Motor neuron (in vitro differentiated cells): ENCODE measurements at regions not wholly inside any gene's neighbourhood (a gene's known extent, or its start where the extent isn't known, plus 50 kb on each side); places are given as distances from the start of the nearest gene placed in this dataset.
"Not testable (repeated sequence)": the region's sequence is repeated elsewhere in the genome, so short reads cannot be mapped to it uniquely, and the experiment has no call there.

Source experiments
- ATAC-seq, 8 experiments: fragments of 200-7000 bp; cut with Tn5 transposase; replicated peaks in 6 of 8; 2 replicates each; pipeline ENCODE4 v1.8.0; 2021; ENCODE audit warnings: mild to moderate bottlenecking in 8 of 8, moderate library complexity in 8 of 8
- H3K27ac ChIP-seq, 2 donors: fragments of 250-450 bp; sonication (Bioruptor Pico); 2 replicates each; pipeline ENCODE4 v1.9.0; 2021; ENCODE audit warnings: antibody characterized with exemption in 2 of 2, mild to moderate bottlenecking in 2 of 2, moderate library complexity in 1 of 2
- H3K4me1 ChIP-seq, 2 donors: fragments of 250-450 bp; sonication (Bioruptor Pico); replicated peaks in 1 of 2; 2 replicates each; pipeline ENCODE4 v1.6.1; 2021; ENCODE audit warnings: antibody characterized with exemption in 2 of 2, mild to moderate bottlenecking in 2 of 2, moderate library complexity in 1 of 2
- H3K4me3 ChIP-seq, 5 donors: fragments of 250-450 bp; sonication (Bioruptor Pico); 2 replicates each; pipeline ENCODE4 v1.9.0; 2021; ENCODE audit warnings: antibody characterized with exemption in 5 of 5, mild to moderate bottlenecking in 5 of 5, moderate library complexity in 4 of 5
- whole genome bisulfite sequencing, 10 experiments: fragments of 450-650 bp; shearing (Covaris generic); methylation state at CpG; one replicate each; pipeline ENCODE4 v1.0.0; 2022; 5-methylcytosine and 5-hydroxymethylcytosine counted together
- in situ Hi-C, 9 experiments: fragments of 400-800 bp; cut with MboI; loops; one replicate each; pipeline ENCODE4 v1.15.0; 2021; ENCODE audit warnings: low sequenced_read_pairs in 9 of 9, low pct_unique_long_range_greater_than_20kb in 2 of 9; ENCODE audit not compliant: unreplicated experiment in 9 of 9

GRCh38 chr2:58318949-58319348, 77.8 kb upstream of the FANCL start:
- H3K27ac ChIP-seq, in situ Hi-C loops, H3K4me3 ChIP-seq, ATAC-seq, H3K4me1 ChIP-seq: not testable (repeated sequence)
- 40 to 67% (median 40%) methylated on average over 1 to 2 of the region's 7 CpGs; no CpG with 5 or more reads in 7 of the 10 experiments for WGBS, 10 experiments

GRCh38 chr2:58313926-58314325, 72.8 kb upstream of the FANCL start:
- 0 to 100% (median 40%) methylated on average over 1 to 2 of the region's 2 CpGs; no CpG with 5 or more reads in 3 of the 10 experiments for WGBS, 10 experiments
- in situ Hi-C loops = no loop called here
- no peak overlapping the region for H3K27ac ChIP-seq

GRCh38 chr2:58308435-58308834, 67.3 kb upstream of the FANCL start:
- H3K4me1 ChIP-seq = no peaks in the 10 kb centered on the region
- in situ Hi-C loops = no loop called here
- no peak for ATAC-seq
- H3K27ac ChIP-seq = no peak overlapping the region
- no peak overlapping the region for H3K4me3 ChIP-seq

More at GRCh38 chr2:58313926-58314325, 72.8 kb upstream of the FANCL start:
- ATAC-seq = no peak
- Histone ChIP-seq H3K4me3 (no peak overlapping the region), H3K4me1 (no peaks in the 10 kb centered on the region)

GRCh38 chr2:58304843-58305242, 63.7 kb upstream of the FANCL start:
- in situ Hi-C loops = no loop called here
- no peak overlapping the region for H3K27ac ChIP-seq
- no peak overlapping the region for H3K4me3 ChIP-seq
- peak in 1 of 8 experiments; percentile 33 for ATAC-seq
- no peaks in the 10 kb centered on the region for H3K4me1 ChIP-seq

GRCh38 chr2:58299123-58299522, 58.0 kb upstream of the FANCL start:
- Histone ChIP-seq H3K4me1 (no peaks in the 10 kb centered on the region), H3K27ac (no peak overlapping the region), H3K4me3 (no peak overlapping the region)
- WGBS, 10 experiments = 17 to 100% (median 80%) methylated on average over 1 of the region's 1 CpG; no CpG with 5 or more reads in 3 of the 10 experiments
- in situ Hi-C loops = no loop called here
- ATAC-seq = no peak

- in situ Hi-C loops = no loop called here
- H3K4me1 ChIP-seq = no peaks in the 10 kb centered on the region
- no peak overlapping the region for H3K4me3 ChIP-seq
- 43 to 100% (median 86%) methylated on average over 1 of the region's 1 CpG; no CpG with 5 or more reads in 1 of the 10 experiments for WGBS, 10 experiments
- no peak for ATAC-seq
- no peak overlapping the region for H3K27ac ChIP-seq
Observed at GRCh38 chr2:58293056-58293455, 51.9 kb upstream of the FANCL start.

GRCh38 chr2:58291726-58292438, 50.8 kb upstream of the FANCL start:
- 7 to 88% (median 67%) methylated on average over 3 to 4 of the region's 4 CpGs for WGBS, 10 experiments
- Histone ChIP-seq H3K27ac (no peak overlapping the region), H3K4me1 (no peaks in the 10 kb centered on the region), H3K4me3 (no peak overlapping the region)
- peak in 2 of 8 experiments; percentile 31 to 61 for ATAC-seq
- in situ Hi-C loops = no loop called here
